ENCODE measurements at regions not wholly inside any gene's neighbourhood (a gene's known extent, or its start where the extent isn't known, plus 50 kb on each side); places are given as distances from the start of the nearest gene placed in this dataset.

- DNase-seq (ENCODE audit: low read depth), result peak; percentile 90
- H3K4me3 ChIP-seq (ENCODE audit: control insufficient read depth, low read depth, low read length), result no peak overlapping the region
- TF ChIP-seq, protein P1, sequence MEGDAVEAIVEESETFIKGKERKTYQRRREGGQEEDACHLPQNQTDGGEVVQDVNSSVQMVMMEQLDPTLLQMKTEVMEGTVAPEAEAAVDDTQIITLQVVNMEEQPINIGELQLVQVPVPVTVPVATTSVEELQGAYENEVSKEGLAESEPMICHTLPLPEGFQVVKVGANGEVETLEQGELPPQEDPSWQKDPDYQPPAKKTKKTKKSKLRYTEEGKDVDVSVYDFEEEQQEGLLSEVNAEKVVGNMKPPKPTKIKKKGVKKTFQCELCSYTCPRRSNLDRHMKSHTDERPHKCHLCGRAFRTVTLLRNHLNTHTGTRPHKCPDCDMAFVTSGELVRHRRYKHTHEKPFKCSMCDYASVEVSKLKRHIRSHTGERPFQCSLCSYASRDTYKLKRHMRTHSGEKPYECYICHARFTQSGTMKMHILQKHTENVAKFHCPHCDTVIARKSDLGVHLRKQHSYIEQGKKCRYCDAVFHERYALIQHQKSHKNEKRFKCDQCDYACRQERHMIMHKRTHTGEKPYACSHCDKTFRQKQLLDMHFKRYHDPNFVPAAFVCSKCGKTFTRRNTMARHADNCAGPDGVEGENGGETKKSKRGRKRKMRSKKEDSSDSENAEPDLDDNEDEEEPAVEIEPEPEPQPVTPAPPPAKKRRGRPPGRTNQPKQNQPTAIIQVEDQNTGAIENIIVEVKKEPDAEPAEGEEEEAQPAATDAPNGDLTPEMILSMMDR (conservative IDR thresholded peaks at IDR 0.05; ENCODE audit: control insufficient read depth, insufficient read depth, low read depth, low read length), result no peak
These were observed 551.0 kb downstream of the CCDC171 start for GRCh38 chr9:16103620-16104397.

- TF ChIP-seq, protein P1 (conservative IDR thresholded peaks at IDR 0.05; ENCODE audit: control insufficient read depth, insufficient read depth, low read depth, low read length), result no peak
- DNase-seq (ENCODE audit: low read depth), result peak; percentile 67
- no peak overlapping the region for H3K4me3 ChIP-seq (ENCODE audit: control insufficient read depth, low read depth, low read length)
These were observed 552.6 kb downstream of the CCDC171 start for GRCh38 chr9:16105168-16106020.

DNA sequence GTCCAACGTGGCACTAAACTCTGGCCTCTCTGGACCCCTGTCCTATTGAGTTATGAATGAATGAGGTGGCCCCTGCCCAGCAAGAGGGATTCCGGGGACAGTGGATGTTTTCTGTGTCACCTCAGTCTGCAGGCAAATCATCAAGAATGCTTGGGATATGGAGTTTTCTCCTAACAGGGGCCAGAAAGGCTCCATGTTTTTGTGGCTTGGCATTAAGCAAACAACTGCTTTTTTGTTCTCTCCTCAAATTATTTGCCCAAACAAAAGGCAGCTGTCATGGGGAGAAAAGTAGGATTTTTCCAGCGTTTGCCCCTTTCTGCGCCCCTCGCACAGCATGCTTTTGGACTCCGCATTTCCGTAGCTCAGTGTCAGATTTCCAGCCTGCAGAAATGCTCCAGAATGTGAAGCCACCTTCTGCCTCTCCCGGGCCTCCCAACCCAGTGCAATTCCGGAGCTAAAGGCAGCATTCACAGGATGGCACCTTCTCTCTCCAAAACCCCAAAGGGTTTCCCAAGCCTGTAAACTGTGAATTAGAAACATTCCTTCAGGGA is 553.3 kb downstream of the CCDC171 start:
- H3K4me3 ChIP-seq (ENCODE audit: control insufficient read depth, low read depth, low read length), result no peak overlapping the region
- TF ChIP-seq, protein P1 (conservative IDR thresholded peaks at IDR 0.05; ENCODE audit: control insufficient read depth, insufficient read depth, low read depth, low read length), result no peak
- no peak for DNase-seq (ENCODE audit: low read depth)

GRCh38 chr9:16112116-16112515 is 559.3 kb downstream of the CCDC171 start:
- DNase-seq (ENCODE audit: low read depth), result no peak
- H3K4me3 ChIP-seq (ENCODE audit: control insufficient read depth, low read depth, low read length), result no peak overlapping the region
- TF ChIP-seq, protein P1 (conservative IDR thresholded peaks at IDR 0.05; ENCODE audit: control insufficient read depth, insufficient read depth, low read depth, low read length), result no peak

DNA sequence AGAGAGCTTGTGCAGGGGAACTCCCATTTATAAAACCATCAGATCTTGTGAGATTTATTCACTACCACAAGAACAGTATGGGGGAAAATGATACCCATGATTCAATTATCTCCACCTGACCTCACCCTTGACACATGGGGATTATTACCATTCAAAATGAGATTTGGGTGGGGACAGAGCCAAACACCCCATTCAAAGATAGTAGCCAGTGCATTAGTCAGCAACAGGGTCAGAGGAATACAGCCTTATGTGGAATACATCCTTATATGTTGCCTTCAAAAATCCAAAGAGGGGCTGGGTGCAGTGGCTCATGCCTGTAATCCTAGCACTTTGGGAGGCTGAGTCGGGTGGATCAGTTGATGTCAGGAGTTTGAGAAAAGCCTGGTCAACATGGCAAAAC is 563.2 kb downstream of the CCDC171 start:
- H3K4me3 ChIP-seq (ENCODE audit: control insufficient read depth, low read depth, low read length), result no peak overlapping the region
- no peak for DNase-seq (ENCODE audit: low read depth)
- TF ChIP-seq, protein P1 (conservative IDR thresholded peaks at IDR 0.05; ENCODE audit: control insufficient read depth, insufficient read depth, low read depth, low read length), result no peak

GRCh38 chr9:16118043-16118442 is 565.2 kb downstream of the CCDC171 start:
- H3K4me3 ChIP-seq (ENCODE audit: control insufficient read depth, low read depth, low read length), result no peak overlapping the region
- DNase-seq (ENCODE audit: low read depth), result no peak
- TF ChIP-seq, protein P1 (conservative IDR thresholded peaks at IDR 0.05; ENCODE audit: control insufficient read depth, insufficient read depth, low read depth, low read length), result no peak
